GM23338 (cell line): ENCODE measurements at regions not wholly inside any gene's neighbourhood (a gene's known extent, or its start where the extent isn't known, plus 50 kb on each side); places are given as distances from the start of the nearest gene placed in this dataset.

Source experiments
- ATAC-seq: fragments of 200-7000 bp; cut with Tn5 transposase; 3 replicates; pipeline ENCODE4 v1.9.1; 2020
- DNase-seq: peaks from one replicate; pipeline ENCODE4 v3.0.0-alpha.2; 2015; ENCODE audit warnings: low spot score
- H2AFZ ChIP-seq: fragments of 200-600 bp; sonication (generic); 2 replicates; pipeline ENCODE4 v1.8.0; 2016; ENCODE audit warnings: antibody characterized with exemption, mild to moderate bottlenecking, moderate library complexity
- H3F3A ChIP-seq: fragments of 200-600 bp; sonication (generic); replicated peaks from 2 replicates; pipeline ENCODE4 v1.8.0; 2017; ENCODE audit warnings: antibody characterized with exemption, mixed run types, low read depth
- H3K27ac ChIP-seq: fragments of 200-600 bp; sonication (generic); 2 replicates; pipeline ENCODE4 v1.6.1; 2016; ENCODE audit warnings: low read depth
- H3K27me3 ChIP-seq: fragments of 200-600 bp; sonication (generic); 2 replicates; pipeline ENCODE4 v1.8.0; 2016; ENCODE audit warnings: mild to moderate bottlenecking, mixed run types, moderate library complexity; ENCODE audit not compliant: insufficient read depth
- H3K36me3 ChIP-seq: fragments of 200-600 bp; sonication (generic); 2 replicates; pipeline ENCODE4 v1.8.0; 2016; ENCODE audit warnings: mild to moderate bottlenecking; ENCODE audit not compliant: insufficient read depth
- H3K4me1 ChIP-seq: fragments of 200-600 bp; sonication (generic); 2 replicates; pipeline ENCODE4 v1.8.0; 2016; ENCODE audit warnings: mild to moderate bottlenecking, moderate library complexity; ENCODE audit not compliant: insufficient read depth
- H3K4me2 ChIP-seq: fragments of 200-600 bp; sonication (generic); 2 replicates; pipeline ENCODE4 v1.7.1; 2017; ENCODE audit warnings: mixed run types
- H3K4me3 ChIP-seq: fragments of 200-600 bp; sonication (generic); 2 replicates; pipeline ENCODE4 v1.6.1; 2016; ENCODE audit warnings: mixed run types
- H3K79me2 ChIP-seq: fragments of 200-600 bp; sonication (generic); replicated peaks from 2 replicates; pipeline ENCODE4 v1.8.0; 2017; ENCODE audit warnings: mild to moderate bottlenecking; ENCODE audit not compliant: insufficient read depth
- H3K9me2 ChIP-seq: fragments of 200-600 bp; sonication (generic); 2 replicates; pipeline ENCODE4 v1.8.0; 2017; ENCODE audit not compliant: insufficient read depth
- H4K20me1 ChIP-seq: fragments of 200-600 bp; sonication (generic); replicated peaks from 2 replicates; pipeline ENCODE4 v1.8.0; 2017; ENCODE audit warnings: mild to moderate bottlenecking; ENCODE audit not compliant: insufficient read depth
- H3K27ac Mint-ChIP-seq: 2 replicates; pipeline ENCODE4 v1.8.0; 2020; ENCODE audit warnings: inconsistent platforms, mild to moderate bottlenecking, moderate library complexity, mixed read lengths
- H3K27me3 Mint-ChIP-seq: 3 replicates; pipeline ENCODE4 v1.8.0; 2022; ENCODE audit warnings: low read depth, mild to moderate bottlenecking, moderate library complexity, mixed read lengths, inconsistent platforms; ENCODE audit not compliant: insufficient read depth, poor library complexity
- H3K36me3 Mint-ChIP-seq: 3 replicates; pipeline ENCODE4 v1.8.0; 2021; ENCODE audit warnings: low read depth, mild to moderate bottlenecking, inconsistent platforms, moderate library complexity, mixed read lengths
- H3K4me1 Mint-ChIP-seq: 3 replicates; pipeline ENCODE4 v1.8.0; 2020; ENCODE audit warnings: mild to moderate bottlenecking, inconsistent platforms, mixed read lengths
- H3K4me3 Mint-ChIP-seq: 3 replicates; pipeline ENCODE4 v1.8.0; 2021; ENCODE audit warnings: moderate library complexity, mild to moderate bottlenecking, inconsistent platforms, mixed read lengths
- H3K9me3 Mint-ChIP-seq: 3 replicates; pipeline ENCODE4 v1.8.0; 2020; ENCODE audit warnings: moderate library complexity, mild to moderate bottlenecking, inconsistent platforms, mixed read lengths
- JUNB ChIP-seq: IDR thresholded peaks from one replicate; pipeline ENCODE4 v1.6.1; 2016; ENCODE audit warnings: antibody characterized with exemption; ENCODE audit not compliant: unreplicated experiment
- NANOG ChIP-seq: IDR thresholded peaks from 2 replicates; pipeline ENCODE4 v1.6.1; 2016; ENCODE audit warnings: antibody characterized with exemption, borderline replicate concordance
- POLR2AphosphoS5 ChIP-seq: IDR thresholded peaks from 2 replicates; pipeline ENCODE4 v1.6.1; 2016; ENCODE audit warnings: antibody characterized with exemption, low read depth
- STAT1 ChIP-seq: IDR thresholded peaks from one replicate; pipeline ENCODE4 v1.6.1; 2016; ENCODE audit warnings: antibody characterized with exemption; ENCODE audit not compliant: unreplicated experiment
- ZNF114 ChIP-seq: fragments of 250-450 bp; sonication (Bioruptor Pico); IDR thresholded peaks from 2 replicates; pipeline ENCODE4 v1.5.0; 2020; ENCODE audit warnings: mild to moderate bottlenecking, moderate library complexity
- ZNF331 ChIP-seq: fragments of 250-450 bp; sonication (Bioruptor Pico); IDR thresholded peaks from 2 replicates; pipeline ENCODE4 v1.5.0; 2020; ENCODE audit warnings: low read depth, mild to moderate bottlenecking, moderate library complexity
- TF ChIP-seq, protein P1 (sequence below): IDR thresholded peaks from one replicate; pipeline ENCODE4 v1.6.1; 2018; ENCODE audit warnings: antibody characterized with exemption; ENCODE audit not compliant: unreplicated experiment
- TF ChIP-seq, protein P2 (sequence below): IDR thresholded peaks from 2 replicates; pipeline ENCODE4 v1.6.1; 2016; ENCODE audit warnings: antibody characterized with exemption
- TF ChIP-seq, protein P3 (sequence below), 2 experiments: fragments of 200-600 bp in 1 of 2; sonication (generic) in 1 of 2; conservative IDR thresholded peaks; 2 replicates each; pipeline versions ENCODE4 v1.5.1 to v1.6.1; 2016 to 2017; ENCODE audit warnings: antibody characterized with exemption in 2 of 2, low read depth in 2 of 2, mild to moderate bottlenecking in 2 of 2, moderate library complexity in 1 of 2

DNA sequence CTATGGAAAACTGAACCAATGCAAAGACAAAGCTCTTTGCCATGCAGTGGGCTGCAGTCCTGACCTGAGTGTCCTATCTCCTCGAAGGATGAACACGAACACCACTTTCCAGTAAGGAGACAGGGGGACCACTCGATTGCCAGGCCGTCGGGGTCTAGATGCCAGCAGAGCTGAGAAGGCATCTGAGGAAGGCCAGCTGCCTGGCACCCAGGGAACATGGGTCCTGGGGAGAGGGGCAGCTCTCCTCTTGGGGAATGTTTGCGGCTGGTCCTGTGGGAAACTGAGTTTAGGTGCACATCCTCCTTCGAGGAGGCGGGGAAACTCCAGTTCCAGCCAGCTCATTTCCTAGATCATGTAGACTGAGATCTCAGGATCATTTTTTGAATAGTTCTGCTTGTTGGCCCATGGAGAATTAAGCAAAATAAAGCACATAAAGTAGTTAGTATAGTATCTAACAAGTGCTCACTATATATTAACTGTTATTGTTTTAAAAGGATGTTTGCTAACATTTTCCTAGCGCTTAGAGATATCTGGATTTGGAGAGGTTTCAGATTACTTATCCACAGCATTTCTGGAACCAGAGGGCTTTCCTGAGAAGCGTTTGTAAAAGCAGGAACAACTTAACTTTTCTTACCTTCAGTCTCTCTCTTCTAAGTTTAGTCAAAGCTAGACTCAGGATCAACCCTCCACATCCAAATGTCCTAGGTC, 225.3 kb upstream of the FOXQ1 start:
- Histone ChIP-seq H3K27me3 (no peaks in the 10 kb centered on the region), H2AFZ (no peak overlapping the region), H4K20me1 (no peaks in the 10 kb centered on the region), H3K4me2 (no peak overlapping the region), H3F3A (no peaks in the 10 kb centered on the region), H3K27ac (no peak overlapping the region), H3K9me2 (no peaks in the 10 kb centered on the region), H3K79me2 (no peaks in the 10 kb centered on the region), H3K36me3 (no peaks in the 10 kb centered on the region), H3K4me1 (no peaks in the 10 kb centered on the region), H3K4me3 (no peak overlapping the region)
- no peaks in the 10 kb centered on the region for H3K36me3 Mint-ChIP-seq
- H3K4me3 Mint-ChIP-seq: no peak overlapping the region
- ATAC-seq (no peak), DNase-seq (no peak)
- H3K4me1 Mint-ChIP-seq: no peaks in the 10 kb centered on the region
- H3K9me3 Mint-ChIP-seq: no peaks in the 10 kb centered on the region
- H3K27me3 Mint-ChIP-seq: no peaks in the 10 kb centered on the region
- H3K27ac Mint-ChIP-seq: no peak overlapping the region
- no peak for TF ChIP-seq NANOG
- TF ChIP-seq, protein P1, sequence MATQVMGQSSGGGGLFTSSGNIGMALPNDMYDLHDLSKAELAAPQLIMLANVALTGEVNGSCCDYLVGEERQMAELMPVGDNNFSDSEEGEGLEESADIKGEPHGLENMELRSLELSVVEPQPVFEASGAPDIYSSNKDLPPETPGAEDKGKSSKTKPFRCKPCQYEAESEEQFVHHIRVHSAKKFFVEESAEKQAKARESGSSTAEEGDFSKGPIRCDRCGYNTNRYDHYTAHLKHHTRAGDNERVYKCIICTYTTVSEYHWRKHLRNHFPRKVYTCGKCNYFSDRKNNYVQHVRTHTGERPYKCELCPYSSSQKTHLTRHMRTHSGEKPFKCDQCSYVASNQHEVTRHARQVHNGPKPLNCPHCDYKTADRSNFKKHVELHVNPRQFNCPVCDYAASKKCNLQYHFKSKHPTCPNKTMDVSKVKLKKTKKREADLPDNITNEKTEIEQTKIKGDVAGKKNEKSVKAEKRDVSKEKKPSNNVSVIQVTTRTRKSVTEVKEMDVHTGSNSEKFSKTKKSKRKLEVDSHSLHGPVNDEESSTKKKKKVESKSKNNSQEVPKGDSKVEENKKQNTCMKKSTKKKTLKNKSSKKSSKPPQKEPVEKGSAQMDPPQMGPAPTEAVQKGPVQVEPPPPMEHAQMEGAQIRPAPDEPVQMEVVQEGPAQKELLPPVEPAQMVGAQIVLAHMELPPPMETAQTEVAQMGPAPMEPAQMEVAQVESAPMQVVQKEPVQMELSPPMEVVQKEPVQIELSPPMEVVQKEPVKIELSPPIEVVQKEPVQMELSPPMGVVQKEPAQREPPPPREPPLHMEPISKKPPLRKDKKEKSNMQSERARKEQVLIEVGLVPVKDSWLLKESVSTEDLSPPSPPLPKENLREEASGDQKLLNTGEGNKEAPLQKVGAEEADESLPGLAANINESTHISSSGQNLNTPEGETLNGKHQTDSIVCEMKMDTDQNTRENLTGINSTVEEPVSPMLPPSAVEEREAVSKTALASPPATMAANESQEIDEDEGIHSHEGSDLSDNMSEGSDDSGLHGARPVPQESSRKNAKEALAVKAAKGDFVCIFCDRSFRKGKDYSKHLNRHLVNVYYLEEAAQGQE: no peak
- TF ChIP-seq JUNB: no peak
- TF ChIP-seq POLR2AphosphoS5: no peak
- TF ChIP-seq, protein P2, sequence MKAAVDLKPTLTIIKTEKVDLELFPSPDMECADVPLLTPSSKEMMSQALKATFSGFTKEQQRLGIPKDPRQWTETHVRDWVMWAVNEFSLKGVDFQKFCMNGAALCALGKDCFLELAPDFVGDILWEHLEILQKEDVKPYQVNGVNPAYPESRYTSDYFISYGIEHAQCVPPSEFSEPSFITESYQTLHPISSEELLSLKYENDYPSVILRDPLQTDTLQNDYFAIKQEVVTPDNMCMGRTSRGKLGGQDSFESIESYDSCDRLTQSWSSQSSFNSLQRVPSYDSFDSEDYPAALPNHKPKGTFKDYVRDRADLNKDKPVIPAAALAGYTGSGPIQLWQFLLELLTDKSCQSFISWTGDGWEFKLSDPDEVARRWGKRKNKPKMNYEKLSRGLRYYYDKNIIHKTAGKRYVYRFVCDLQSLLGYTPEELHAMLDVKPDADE: no peak

DNA sequence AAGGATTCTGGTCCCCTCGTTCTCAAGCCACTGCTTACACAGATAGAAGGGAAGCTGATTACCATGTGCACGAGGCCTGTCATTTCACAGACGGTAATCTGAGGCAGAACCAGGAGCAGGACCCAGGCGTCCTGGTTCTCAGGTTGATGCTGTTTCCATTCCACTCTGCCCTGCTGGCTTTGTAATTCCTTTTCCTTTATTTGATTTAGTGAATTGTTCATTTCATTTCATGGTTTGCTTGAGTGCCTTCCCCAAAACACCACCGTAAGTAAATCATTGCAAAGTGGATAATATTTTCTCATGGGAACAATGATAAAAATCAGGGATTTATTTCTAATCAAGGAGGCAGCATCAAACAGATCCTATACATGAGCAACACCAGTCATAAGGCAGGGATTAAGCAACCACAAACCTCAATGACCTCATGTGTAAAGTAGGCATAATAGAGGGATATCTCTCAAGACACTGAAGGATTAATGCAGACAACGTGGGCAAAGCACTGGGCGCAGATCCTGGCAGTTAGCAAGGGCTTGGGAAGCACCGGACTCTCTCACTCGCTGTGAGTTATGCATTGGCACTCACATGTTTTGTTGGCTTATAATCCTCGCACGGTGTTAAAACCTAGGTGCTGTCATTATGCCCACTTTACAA, 229.5 kb upstream of the FOXQ1 start:
- ATAC-seq (no peak), DNase-seq (no peak)
- Mint-ChIP-seq H3K4me1 (no peaks in the 10 kb centered on the region), H3K27me3 (no peaks in the 10 kb centered on the region), H3K9me3 (no peaks in the 10 kb centered on the region), H3K36me3 (no peaks in the 10 kb centered on the region), H3K27ac (no peak overlapping the region), H3K4me3 (no peak overlapping the region)
- no peaks in the 10 kb centered on the region for H3K9me2 ChIP-seq
- H3K27ac ChIP-seq: no peak overlapping the region
- H3K4me1 ChIP-seq: no peaks in the 10 kb centered on the region
- H3F3A ChIP-seq: no peaks in the 10 kb centered on the region
- no peak overlapping the region for H3K4me3 ChIP-seq
- H3K27me3 ChIP-seq: no peaks in the 10 kb centered on the region
- H2AFZ ChIP-seq: no peak overlapping the region
- no peaks in the 10 kb centered on the region for H3K36me3 ChIP-seq
- H4K20me1 ChIP-seq: no peaks in the 10 kb centered on the region
- H3K79me2 ChIP-seq: no peaks in the 10 kb centered on the region
- H3K4me2 ChIP-seq: no peak overlapping the region
- TF ChIP-seq ZNF114 (CRISPR knock-in tag): no peak
- TF ChIP-seq, protein P3, sequence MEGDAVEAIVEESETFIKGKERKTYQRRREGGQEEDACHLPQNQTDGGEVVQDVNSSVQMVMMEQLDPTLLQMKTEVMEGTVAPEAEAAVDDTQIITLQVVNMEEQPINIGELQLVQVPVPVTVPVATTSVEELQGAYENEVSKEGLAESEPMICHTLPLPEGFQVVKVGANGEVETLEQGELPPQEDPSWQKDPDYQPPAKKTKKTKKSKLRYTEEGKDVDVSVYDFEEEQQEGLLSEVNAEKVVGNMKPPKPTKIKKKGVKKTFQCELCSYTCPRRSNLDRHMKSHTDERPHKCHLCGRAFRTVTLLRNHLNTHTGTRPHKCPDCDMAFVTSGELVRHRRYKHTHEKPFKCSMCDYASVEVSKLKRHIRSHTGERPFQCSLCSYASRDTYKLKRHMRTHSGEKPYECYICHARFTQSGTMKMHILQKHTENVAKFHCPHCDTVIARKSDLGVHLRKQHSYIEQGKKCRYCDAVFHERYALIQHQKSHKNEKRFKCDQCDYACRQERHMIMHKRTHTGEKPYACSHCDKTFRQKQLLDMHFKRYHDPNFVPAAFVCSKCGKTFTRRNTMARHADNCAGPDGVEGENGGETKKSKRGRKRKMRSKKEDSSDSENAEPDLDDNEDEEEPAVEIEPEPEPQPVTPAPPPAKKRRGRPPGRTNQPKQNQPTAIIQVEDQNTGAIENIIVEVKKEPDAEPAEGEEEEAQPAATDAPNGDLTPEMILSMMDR (conservative IDR thresholded peaks at IDR 0.05; ENCODE audit: low read depth in 2 of 2): no peak
- TF ChIP-seq ZNF331: no peak
- no peak for TF ChIP-seq STAT1
- no peak for TF ChIP-seq JUNB
